BE2C (cell line): ENCODE measurements at regions not wholly inside any gene's neighbourhood (a gene's known extent, or its start where the extent isn't known, plus 50 kb on each side); places are given as distances from the start of the nearest gene placed in this dataset.
A peak's percentile ranks its signal among the peaks of the same experiment; 100 is the strongest.

Experiments used
- DNase-seq: peaks from one replicate; pipeline ENCODE4 v3.0.0-alpha.2; 2020
- H3K27me3 ChIP-seq: fragments of 250-450 bp; sonication (Bioruptor Pico); 2 replicates; pipeline ENCODE4 v1.5.1; 2020; ENCODE audit warnings: mild to moderate bottlenecking
- H3K36me3 ChIP-seq: fragments of 250-450 bp; sonication (Bioruptor Pico); 2 replicates; pipeline ENCODE4 v1.5.1; 2020; ENCODE audit warnings: mild to moderate bottlenecking
- H3K4me1 ChIP-seq: fragments of 250-450 bp; sonication (Bioruptor Pico); 2 replicates; pipeline ENCODE4 v1.5.1; 2020
- H3K4me3 ChIP-seq: 2 replicates; pipeline ENCODE4 v1.5.1; 2011; ENCODE audit warnings: low read depth, low read length
- H3K9me3 ChIP-seq: fragments of 250-450 bp; sonication (Bioruptor Pico); 2 replicates; pipeline ENCODE4 v1.5.1; 2020
- CTCF ChIP-seq: IDR thresholded peaks from 2 replicates; pipeline ENCODE4 v1.5.1; 2012; ENCODE audit warnings: mild to moderate bottlenecking, low read depth, low read length

DNA sequence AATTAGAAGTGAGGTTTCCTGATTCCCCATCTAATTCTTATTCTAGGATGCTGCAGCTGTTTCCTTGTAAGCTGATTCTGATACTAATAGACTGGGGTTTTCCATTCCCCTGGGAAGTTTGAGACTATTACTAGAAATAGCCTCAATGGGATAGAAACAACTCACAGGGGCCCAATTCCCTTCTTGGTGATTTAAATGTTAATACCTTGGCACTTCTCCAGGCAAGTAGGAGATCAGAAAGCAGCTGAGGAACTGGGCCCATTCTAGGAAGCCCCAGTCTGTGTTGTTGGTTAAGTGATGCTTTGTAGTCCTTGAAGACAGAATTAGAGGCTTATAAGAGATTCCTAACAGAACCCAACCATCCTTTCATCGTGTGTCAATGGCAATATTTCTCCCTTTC is 407.0 kb upstream of the SEL1L start:
- Histone ChIP-seq H3K9me3 (no peaks in the 10 kb centered on the region), H3K4me1 (no peaks in the 10 kb centered on the region), H3K36me3 (no peaks in the 10 kb centered on the region), H3K4me3 (no peak overlapping the region), H3K27me3 (no peaks in the 10 kb centered on the region)
- TF ChIP-seq CTCF: no peak
- DNase-seq: no peak

DNA sequence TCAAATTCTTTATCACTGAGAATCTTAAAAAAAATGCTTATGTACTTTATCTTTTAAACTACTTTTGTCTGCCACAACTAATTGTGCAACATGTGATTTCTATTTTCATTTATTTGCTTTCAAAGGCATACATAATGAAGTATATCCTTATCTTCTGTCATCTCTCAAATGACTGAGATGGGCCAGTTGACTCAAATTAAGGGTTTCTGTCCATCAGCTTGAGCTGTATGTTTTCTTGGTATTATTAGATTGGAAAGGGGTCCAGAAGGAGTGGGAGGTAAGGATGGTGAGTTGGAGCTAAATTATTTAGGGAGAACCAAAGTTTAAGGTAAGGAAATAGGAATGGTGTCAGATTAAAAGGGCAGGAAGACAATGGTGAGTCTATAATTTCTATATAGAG is 408.4 kb upstream of the SEL1L start:
- no peaks in the 10 kb centered on the region for H3K27me3 ChIP-seq

GRCh38 chr14:81946375-81946774 is 412.7 kb upstream of the SEL1L start:
- no peaks in the 10 kb centered on the region for H3K36me3 ChIP-seq
- DNase-seq: no peak
- no peak for TF ChIP-seq CTCF
- no peaks in the 10 kb centered on the region for H3K27me3 ChIP-seq
- H3K4me1 ChIP-seq: no peaks in the 10 kb centered on the region
- no peak overlapping the region for H3K4me3 ChIP-seq
- no peaks in the 10 kb centered on the region for H3K9me3 ChIP-seq

More for the DNA sequence above, 408.4 kb upstream of the SEL1L start:
- TF ChIP-seq CTCF: no peak
- no peaks in the 10 kb centered on the region for H3K4me1 ChIP-seq
- H3K4me3 ChIP-seq: no peak overlapping the region
- H3K9me3 ChIP-seq: no peaks in the 10 kb centered on the region
- no peaks in the 10 kb centered on the region for H3K36me3 ChIP-seq
- no peak for DNase-seq

DNA sequence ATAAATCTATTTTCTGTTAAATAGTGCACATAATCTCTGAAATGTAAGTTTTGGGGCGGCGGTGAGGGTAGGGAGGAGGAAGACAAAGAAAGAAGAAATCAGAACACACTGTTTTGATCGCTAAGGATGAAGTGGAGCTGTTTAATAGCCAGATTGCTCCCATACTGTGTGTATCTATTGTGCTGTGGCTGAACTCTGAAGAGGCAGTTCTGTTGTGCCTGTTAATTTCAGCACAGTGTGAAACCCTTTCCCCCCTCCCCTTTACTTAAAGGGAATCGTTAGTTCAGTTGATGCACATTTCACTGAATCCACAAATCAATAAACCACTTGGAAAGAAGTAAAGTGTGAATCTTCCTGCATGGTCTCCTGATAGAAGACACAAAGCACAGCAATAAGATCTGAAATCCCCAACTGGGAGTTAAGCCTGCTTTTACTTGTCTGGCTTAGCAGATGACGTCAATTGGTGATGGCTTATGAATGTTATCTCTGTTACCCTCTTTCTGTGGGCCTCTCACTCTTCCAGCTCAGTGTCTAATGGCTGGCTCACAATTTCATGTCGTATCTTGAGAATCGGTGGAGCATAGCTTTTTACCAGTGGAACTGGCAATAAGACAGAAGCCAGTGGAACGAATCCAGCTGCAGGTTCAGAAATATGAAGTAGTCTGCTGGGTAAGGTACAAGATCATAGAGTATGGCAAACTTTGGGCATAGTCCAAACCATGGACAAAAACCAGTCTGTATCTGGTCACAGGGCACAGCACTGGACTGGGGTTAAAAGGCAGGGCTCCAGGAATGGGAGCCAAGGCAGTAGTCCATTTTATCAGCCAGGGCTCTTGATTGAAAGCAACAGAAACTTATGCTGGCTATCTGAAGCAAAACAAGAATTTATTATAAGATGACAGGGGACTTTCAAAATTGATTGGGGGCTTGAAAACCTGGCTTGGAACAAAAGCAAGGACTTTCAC is 413.5 kb upstream of the SEL1L start:
- TF ChIP-seq CTCF: no peak
- peak; percentile 32 for DNase-seq
- no peaks in the 10 kb centered on the region for H3K9me3 ChIP-seq
- H3K4me3 ChIP-seq: peak overlapping the region; percentile 13; the same call in 1 of the 2 replicates
- H3K27me3 ChIP-seq: no peaks in the 10 kb centered on the region
- H3K36me3 ChIP-seq: no peaks in the 10 kb centered on the region
- no peaks in the 10 kb centered on the region for H3K4me1 ChIP-seq

DNA sequence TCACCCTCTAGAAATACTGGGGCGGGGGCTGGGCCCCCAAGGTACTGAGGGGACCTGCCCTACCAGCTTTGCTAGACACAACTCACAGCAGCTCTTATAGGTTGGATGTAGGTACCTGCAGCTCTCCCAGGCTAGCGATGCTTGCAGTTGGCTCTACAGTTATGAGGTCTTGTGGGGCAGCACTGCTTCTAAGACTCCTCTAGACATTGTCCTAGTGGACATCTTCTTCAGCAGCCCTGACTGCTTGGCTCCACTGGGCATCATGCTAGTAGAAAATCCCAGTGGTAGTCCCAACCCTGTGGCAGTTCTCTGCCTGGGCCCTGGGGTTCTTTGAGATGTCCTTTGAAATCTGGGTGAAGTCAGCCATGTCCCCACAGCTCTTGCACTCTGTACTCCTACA is 419.3 kb upstream of the SEL1L start:
- no peak for TF ChIP-seq CTCF
- no peaks in the 10 kb centered on the region for H3K4me1 ChIP-seq
- H3K4me3 ChIP-seq: no peak overlapping the region
- H3K9me3 ChIP-seq: no peaks in the 10 kb centered on the region
- H3K27me3 ChIP-seq: no peaks in the 10 kb centered on the region
- no peak for DNase-seq
- no peaks in the 10 kb centered on the region for H3K36me3 ChIP-seq

- Histone ChIP-seq H3K4me3 (no peak overlapping the region), H3K36me3 (no peaks in the 10 kb centered on the region), H3K27me3 (no peaks in the 10 kb centered on the region), H3K9me3 (no peaks in the 10 kb centered on the region), H3K4me1 (no peaks in the 10 kb centered on the region)
- no peak for TF ChIP-seq CTCF
- DNase-seq: no peak
Observed at GRCh38 chr14:81953419-81953818, 419.8 kb upstream of the SEL1L start.
